Lower leg skin (tissue), 3 donors: ENCODE measurements at regions not wholly inside any gene's neighbourhood (a gene's known extent, or its start where the extent isn't known, plus 50 kb on each side); places are given as distances from the start of the nearest gene placed in this dataset.

ENCODE experiments used
- POLR2A ChIP-seq, 2 donors: fragments of 450-650 bp; IDR thresholded peaks; one replicate each; pipeline ENCODE4 v1.6.1; 2016 to 2017; ENCODE audit warnings: antibody characterized with exemption in 2 of 2, mild to moderate bottlenecking in 1 of 2, moderate library complexity in 1 of 2
- TF ChIP-seq, protein P1 (sequence below), 3 donors: fragments of 450-650 bp; IDR thresholded peaks; one replicate each; pipeline ENCODE4 v1.5.1; 2016; ENCODE audit warnings: antibody characterized with exemption in 3 of 3, mild to moderate bottlenecking in 3 of 3, moderate library complexity in 2 of 3

DNA sequence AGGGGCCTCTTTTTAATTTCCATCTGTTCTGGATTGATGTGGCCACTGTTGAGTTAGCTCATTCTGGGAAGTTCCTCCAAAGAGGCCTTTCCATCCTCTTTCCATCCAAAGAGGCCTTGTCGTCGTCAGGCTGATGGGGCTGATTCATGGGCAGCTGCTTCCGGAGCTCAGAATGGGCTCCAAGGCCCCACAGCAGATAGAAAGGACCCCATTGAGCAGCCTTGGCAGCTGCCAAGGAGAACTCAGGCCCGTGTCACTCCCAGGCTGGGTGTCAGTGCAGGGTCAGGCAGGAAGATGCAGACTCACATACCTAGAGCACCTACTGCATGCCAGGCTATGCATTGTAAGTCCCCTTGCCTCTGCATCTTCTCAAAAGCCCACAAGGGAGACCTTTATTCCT lies 524.1 kb downstream of the MIAT start:
- no peak for TF ChIP-seq POLR2A (IDR thresholded peaks at IDR 0.05)
- TF ChIP-seq, protein P1, sequence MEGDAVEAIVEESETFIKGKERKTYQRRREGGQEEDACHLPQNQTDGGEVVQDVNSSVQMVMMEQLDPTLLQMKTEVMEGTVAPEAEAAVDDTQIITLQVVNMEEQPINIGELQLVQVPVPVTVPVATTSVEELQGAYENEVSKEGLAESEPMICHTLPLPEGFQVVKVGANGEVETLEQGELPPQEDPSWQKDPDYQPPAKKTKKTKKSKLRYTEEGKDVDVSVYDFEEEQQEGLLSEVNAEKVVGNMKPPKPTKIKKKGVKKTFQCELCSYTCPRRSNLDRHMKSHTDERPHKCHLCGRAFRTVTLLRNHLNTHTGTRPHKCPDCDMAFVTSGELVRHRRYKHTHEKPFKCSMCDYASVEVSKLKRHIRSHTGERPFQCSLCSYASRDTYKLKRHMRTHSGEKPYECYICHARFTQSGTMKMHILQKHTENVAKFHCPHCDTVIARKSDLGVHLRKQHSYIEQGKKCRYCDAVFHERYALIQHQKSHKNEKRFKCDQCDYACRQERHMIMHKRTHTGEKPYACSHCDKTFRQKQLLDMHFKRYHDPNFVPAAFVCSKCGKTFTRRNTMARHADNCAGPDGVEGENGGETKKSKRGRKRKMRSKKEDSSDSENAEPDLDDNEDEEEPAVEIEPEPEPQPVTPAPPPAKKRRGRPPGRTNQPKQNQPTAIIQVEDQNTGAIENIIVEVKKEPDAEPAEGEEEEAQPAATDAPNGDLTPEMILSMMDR (IDR thresholded peaks at IDR 0.05) = no peak
